K562 (cell line): ENCODE measurements at regions not wholly inside any gene's neighbourhood (a gene's known extent, or its start where the extent isn't known, plus 50 kb on each side); places are given as distances from the start of the nearest gene placed in this dataset.

Source experiments
- ATAC-seq: fragments of 200-7000 bp; cut with Tn5 transposase; 3 replicates; pipeline ENCODE4 v1.9.1; 2020; ENCODE audit warnings: moderate library complexity
- BruUV-seq: library from RNA; stranded (reverse); fragments of 400-500 nt; replicated peaks from 2 replicates; lab custom pipeline; 2021; lab: Mats Ljungman, UMichigan
- CTCF ChIA-PET: fragments of 300-600 bp; formaldehyde crosslinking; extraction: SDS; loops from one replicate; lab custom pipeline; 2021; ENCODE audit warnings: low intra/inter-chr PET ratio; lab: Yijun Ruan, JAX
- POLR2A ChIA-PET: fragments of 300-600, 350-650 bp; sonication (Branson Sonifier 250); formaldehyde crosslinking; extraction: SDS; loops from one replicate; lab custom pipeline; 2021; ENCODE audit warnings: antibody characterized with exemption, inconsistent platforms; lab: Yijun Ruan, JAX
- DNase-seq, 4 experiments: peaks; one replicate each; pipeline versions ENCODE4 v3.0.0 to v3.0.0-alpha.2; 2011 to 2018; ENCODE audit warnings: low spot score in 3 of 4, mixed read lengths in 3 of 4; ENCODE audit errors: extremely low read depth in 1 of 4
- FAIRE-seq: peaks from 2 replicates; lab custom pipeline; 2011; peaks lifted over from hg19 to GRCh38; lab: Jason Lieb, UNC
- H2AFZ ChIP-seq: 2 replicates; pipeline ENCODE4 v1.6.0; 2011; ENCODE audit warnings: low read depth, low read length, control low read depth, inconsistent platforms
- H3K27ac ChIP-seq: fragments of 200-600 bp; 3 replicates; pipeline ENCODE4 v1.8.0; 2011; ENCODE audit warnings: low read depth, mild to moderate bottlenecking, control low read depth, inconsistent platforms, low read length, moderate library complexity, mixed read lengths; ENCODE audit errors: extremely low read depth
- H3K27me3 ChIP-seq, 2 experiments: fragments of 300-600 bp in 1 of 2; 2 replicates in 1 of 2; 3 replicates in 1 of 2; pipeline versions ENCODE4 v1.6.0 to v1.8.0; 2011; ENCODE audit warnings: inconsistent platforms in 2 of 2, low read length in 2 of 2, mild to moderate bottlenecking in 1 of 2, mixed read lengths in 1 of 2, moderate library complexity in 1 of 2; ENCODE audit not compliant: control insufficient read depth in 2 of 2, insufficient read depth in 2 of 2
- H3K36me3 ChIP-seq: fragments of 300-600 bp; 3 replicates; pipeline ENCODE4 v1.8.0; 2011; ENCODE audit warnings: mild to moderate bottlenecking, low read length, inconsistent platforms; ENCODE audit not compliant: control insufficient read depth, insufficient read depth
- H3K4me1 ChIP-seq, 2 experiments: fragments of 200-600 bp in 1 of 2; replicated peaks in 1 of 2; 2 replicates in 1 of 2; 3 replicates in 1 of 2; pipeline versions ENCODE4 v1.5.1 to v1.8.0; 2011; ENCODE audit warnings: inconsistent platforms in 2 of 2, low read length in 2 of 2, mild to moderate bottlenecking in 1 of 2, mixed read lengths in 1 of 2, moderate library complexity in 1 of 2; ENCODE audit not compliant: control insufficient read depth in 2 of 2, insufficient read depth in 2 of 2
- H3K4me2 ChIP-seq: 2 replicates; pipeline ENCODE4 v1.6.1; 2011; ENCODE audit warnings: low read length, control low read depth, inconsistent platforms, mixed read lengths; ENCODE audit not compliant: insufficient read depth
- H3K4me3 ChIP-seq: fragments of 200-600 bp; sonication (generic), shearing (Covaris generic); 2 replicates; pipeline ENCODE4 v1.5.1; 2016; ENCODE audit warnings: control low read depth, inconsistent platforms
- H3K79me2 ChIP-seq: fragments of 200-600 bp; 3 replicates; pipeline ENCODE4 v1.8.0; 2011; ENCODE audit warnings: low read length, inconsistent platforms; ENCODE audit not compliant: control insufficient read depth, insufficient read depth
- H3K9ac ChIP-seq, 2 experiments: 2 replicates each; pipeline versions ENCODE4 v1.6.0 to v1.6.1; 2011; ENCODE audit warnings: low read depth in 2 of 2, low read length in 2 of 2, control low read depth in 1 of 2, inconsistent platforms in 1 of 2, mild to moderate bottlenecking in 1 of 2, mixed read lengths in 1 of 2; ENCODE audit not compliant: insufficient read depth in 1 of 2
- H3K9me1 ChIP-seq: one replicate; pipeline ENCODE4 v1.6.0; 2011; ENCODE audit warnings: inconsistent platforms, mild to moderate bottlenecking, low read length, moderate library complexity; ENCODE audit not compliant: control insufficient read depth, insufficient read depth
- H3K9me3 ChIP-seq: replicated peaks from 2 replicates; pipeline ENCODE4 v1.5.1; 2011; ENCODE audit warnings: low read depth, low read length, inconsistent platforms; ENCODE audit not compliant: control insufficient read depth, insufficient read depth
- H4K20me1 ChIP-seq: replicated peaks from 2 replicates; pipeline ENCODE4 v1.6.1; 2011; ENCODE audit warnings: low read length, inconsistent platforms, mixed read lengths; ENCODE audit not compliant: control insufficient read depth, insufficient read depth
- ATF1 ChIP-seq, 2 experiments: fragments of 450-650 bp in 1 of 2; IDR thresholded peaks; 2 replicates each; pipeline ENCODE4 v1.6.1; 2016; ENCODE audit warnings: missing compliant biosample characterization in 1 of 2, missing genetic modification characterization in 1 of 2
- CREM ChIP-seq: IDR thresholded peaks from 2 replicates; pipeline ENCODE4 v1.6.1; 2014; ENCODE audit warnings: antibody characterized with exemption, low read depth
- CXXC5 ChIP-seq: fragments of 250-450 bp; sonication (Bioruptor Pico); IDR thresholded peaks from 2 replicates; pipeline ENCODE4 v1.8.0; 2022; ENCODE audit warnings: inconsistent platforms, mild to moderate bottlenecking, moderate library complexity
- EP300 ChIP-seq: IDR thresholded peaks from 2 replicates; pipeline ENCODE4 v1.6.1; 2012; ENCODE audit warnings: low read length, improper control_type of control experiment
- HDAC2 ChIP-seq: fragments of 450-650 bp; IDR thresholded peaks from 2 replicates; pipeline ENCODE4 v1.6.1; 2016; ENCODE audit warnings: mild to moderate bottlenecking
- MLLT1 ChIP-seq, 2 experiments: fragments of 450-650 bp; IDR thresholded peaks; 2 replicates each; pipeline ENCODE4 v1.6.1; 2016
- MTA2 ChIP-seq: fragments of 450-650 bp; IDR thresholded peaks from 2 replicates; pipeline ENCODE4 v1.6.1; 2016; ENCODE audit warnings: low read depth
- MXI1 ChIP-seq: IDR thresholded peaks from 2 replicates; pipeline ENCODE4 v1.6.1; 2011; ENCODE audit warnings: low read depth, mild to moderate bottlenecking, improper control_type of control experiment, low read length
- NFATC3 ChIP-seq: fragments of 450-650 bp; IDR thresholded peaks from 2 replicates; pipeline ENCODE4 v1.6.1; 2017; ENCODE audit warnings: mild to moderate bottlenecking
- NFE2L1 ChIP-seq: fragments of 450-650 bp; IDR thresholded peaks from 2 replicates; pipeline ENCODE4 v1.6.1; 2016; ENCODE audit warnings: missing genetic modification characterization, low read depth, mild to moderate bottlenecking, missing compliant biosample characterization, moderate library complexity, borderline replicate concordance
- PTBP1 ChIP-seq: fragments of 200-400 bp; formaldehyde crosslinking; IDR thresholded peaks from 2 replicates; pipeline ENCODE4 v1.6.1; 2017; ENCODE audit warnings: low read depth, low read length
- RHOXF2B ChIP-seq: fragments of 250-450 bp; sonication (Bioruptor Pico); conservative IDR thresholded peaks from 2 replicates; pipeline ENCODE4 v1.5.1; 2021
- SNIP1 ChIP-seq: fragments of 450-650 bp; IDR thresholded peaks from 2 replicates; pipeline ENCODE4 v1.7.1; 2017; ENCODE audit warnings: low read depth, mild to moderate bottlenecking
- SP1 ChIP-seq: sonication (generic); formaldehyde crosslinking; IDR thresholded peaks from 2 replicates; pipeline ENCODE4 v1.8.1; 2022; ENCODE audit warnings: mild to moderate bottlenecking, missing genetic modification reagents
- SRSF7 ChIP-seq: fragments of 200-400 bp; formaldehyde crosslinking; optimal IDR thresholded peaks from 2 replicates; pipeline ENCODE3; 2017; ENCODE audit warnings: mild to moderate bottlenecking, low read depth, low read length
- UBTF ChIP-seq, 2 experiments: IDR thresholded peaks; 2 replicates each; pipeline ENCODE4 v1.6.1; 2012; ENCODE audit warnings: improper control_type of control experiment in 2 of 2, low read depth in 2 of 2, low read length in 2 of 2, borderline replicate concordance in 1 of 2
- ZBTB26 ChIP-seq: fragments of 450-650 bp; formaldehyde crosslinking; IDR thresholded peaks from 2 replicates; pipeline ENCODE4 v1.4.0; 2022; ENCODE audit warnings: missing genetic modification characterization
- ZNF212 ChIP-seq: fragments of 450-650 bp; formaldehyde crosslinking; IDR thresholded peaks from 2 replicates; pipeline ENCODE4 v1.4.0; 2020; ENCODE audit warnings: mild to moderate bottlenecking
- WGBS: fragments of 100-300 bp; shearing (Covaris generic); methylation state at CpG from one replicate; pipeline ENCODE4 v1.1.6; 2016; ENCODE audit warnings: low coverage, mixed read lengths; ENCODE audit not compliant: insufficient coverage; ENCODE audit errors: missing lambda C conversion rate; 5-methylcytosine and 5-hydroxymethylcytosine counted together
- in situ Hi-C: fragments of 300-500 bp; cut with MboI; formaldehyde crosslinking; loops from 4 replicates; pipeline ENCODE4 v1.15.0; 2018; ENCODE audit warnings: inconsistent platforms, mixed read lengths
- intact Hi-C: fragments of 100-400 bp; cut with micrococcal nuclease; formaldehyde crosslinking; loops from 2 replicates; pipeline ENCODE4 v1.14.2; 2022

DNA sequence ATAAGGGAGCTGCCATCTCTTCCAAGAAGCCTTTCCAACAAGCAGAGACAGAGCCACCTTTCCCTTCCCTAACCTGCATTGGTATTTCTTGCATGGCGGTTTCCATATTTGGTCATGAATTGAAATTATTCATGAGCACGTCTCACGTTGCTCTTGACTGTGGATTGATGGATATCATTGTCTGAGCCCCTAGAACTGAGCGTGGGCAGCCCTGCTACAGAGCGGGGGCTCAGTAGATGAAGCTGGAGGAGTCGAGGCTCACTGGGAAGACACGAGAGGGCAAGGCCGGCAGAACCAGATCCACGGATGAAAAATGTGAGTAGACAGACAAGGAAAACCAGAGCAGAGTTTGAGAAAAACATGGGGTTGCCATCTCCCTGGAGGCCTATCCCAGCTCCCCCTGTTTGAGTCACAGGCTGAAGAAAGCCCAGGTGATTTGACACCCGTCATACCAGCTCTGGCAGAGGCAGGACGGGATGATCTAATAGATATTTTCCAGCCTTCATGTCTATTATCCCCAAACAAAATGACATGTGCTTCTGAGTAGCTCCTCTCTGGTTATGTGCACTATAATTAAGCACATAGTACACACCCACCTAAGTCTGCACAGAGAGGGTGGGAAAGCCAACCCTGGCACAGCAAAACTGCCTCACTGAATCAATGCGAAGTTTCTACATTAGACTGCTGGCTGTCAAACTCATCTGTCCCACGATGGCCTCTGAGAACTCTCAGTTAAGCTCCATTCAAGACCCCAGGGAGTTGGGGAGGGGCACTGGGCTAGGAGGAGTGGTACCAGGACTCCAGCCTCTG is 363.5 kb upstream of the KLHL29 start:
- Histone ChIP-seq H4K20me1 (no peaks in the 10 kb centered on the region), H3K4me1 (no peaks in the 10 kb centered on the region), H3K36me3 (no peaks in the 10 kb centered on the region), H3K9me3 (no peaks in the 10 kb centered on the region), H3K27me3 (no peaks in the 10 kb centered on the region), H2AFZ (no peak overlapping the region), H3K9me1 (no peaks in the 10 kb centered on the region), H3K4me2 (no peak overlapping the region), H3K79me2 (no peaks in the 10 kb centered on the region), H3K4me3 (no peak overlapping the region), H3K27ac (no peak overlapping the region), H3K9ac (no peak overlapping the region)
- DNase-seq = no peak
- no peak for TF ChIP-seq CXXC5 (CRISPR knock-in tag)
- TF ChIP-seq EP300 = no peak
- no peak for TF ChIP-seq ATF1 (CRISPR knock-in tag; IDR thresholded peaks at IDR 0.05)
- no peak for TF ChIP-seq ATF1 (tag; IDR thresholded peaks at IDR 0.05)
- TF ChIP-seq NFATC3 = no peak
- TF ChIP-seq MXI1 = no peak
- no peak for TF ChIP-seq HDAC2
- TF ChIP-seq PTBP1 = no peak
- no peak for TF ChIP-seq RHOXF2B (CRISPR knock-in tag)
- no peak for TF ChIP-seq ZBTB26 (CRISPR knock-in tag)
- no peak for TF ChIP-seq MLLT1 (IDR thresholded peaks at IDR 0.05)
- no peak for TF ChIP-seq NFE2L1 (tag)
- no peak for TF ChIP-seq SNIP1
- no peak for TF ChIP-seq UBTF (IDR thresholded peaks at IDR 0.05; ENCODE audit: borderline replicate concordance in 1 of 2, low read depth in 2 of 2, low read length in 2 of 2)
- TF ChIP-seq MTA2 = no peak
- no peak for TF ChIP-seq SRSF7
- TF ChIP-seq CREM = no peak
- TF ChIP-seq ZNF212 = no peak
- no peak for TF ChIP-seq SP1 (CRISPR knock-in tag)
- no TSS peak for BruUV-seq
- 0% methylated on average over 13 of the region's 13 CpGs for WGBS
- ATAC-seq = no peak
- CTCF ChIA-PET = no interaction called here
- in situ Hi-C loops (no loop called here), intact Hi-C loops (no loop called here)
- FAIRE-seq = no peak
- POLR2A ChIA-PET = interaction anchor here (0.6 kb wide), 1 partner anchor 1147 kb away, joined by 4 read pairs; no protein-coding TSS in a partner anchor
